Liver (tissue), 7 donors: ENCODE measurements at regions not wholly inside any gene's neighbourhood (a gene's known extent, or its start where the extent isn't known, plus 50 kb on each side); places are given as distances from the start of the nearest gene placed in this dataset.

Source experiments
- DNase-seq: peaks from one replicate; pipeline ENCODE4 v3.0.0-alpha.2; 2017; ENCODE audit warnings: low spot score
- H3K27ac ChIP-seq, 2 donors: one replicate each; pipeline ENCODE4 v1.7.0; 2013; ENCODE audit warnings: inconsistent platforms in 2 of 2, low read length in 2 of 2, control low read depth in 1 of 2, low read depth in 1 of 2, mild to moderate bottlenecking in 1 of 2
- H3K27me3 ChIP-seq, 4 donors: one replicate each; pipeline versions ENCODE4 v1.6.1 to v1.7.0; 2013; ENCODE audit warnings: low read length in 3 of 4, inconsistent platforms in 1 of 4, mild to moderate bottlenecking in 1 of 4, moderate library complexity in 1 of 4; ENCODE audit not compliant: control insufficient read depth in 4 of 4, insufficient read depth in 4 of 4
- H3K36me3 ChIP-seq, 4 donors: one replicate each; pipeline versions ENCODE4 v1.6.1 to v1.7.0; 2013; ENCODE audit warnings: low read length in 3 of 4, mild to moderate bottlenecking in 3 of 4, low read depth in 1 of 4, moderate library complexity in 1 of 4; ENCODE audit not compliant: control insufficient read depth in 4 of 4, insufficient read depth in 3 of 4
- H3K4me1 ChIP-seq, 4 donors: one replicate each; pipeline versions ENCODE4 v1.6.1 to v1.7.0; 2013; ENCODE audit warnings: low read length in 3 of 4, mild to moderate bottlenecking in 3 of 4, moderate library complexity in 1 of 4; ENCODE audit not compliant: control insufficient read depth in 4 of 4, insufficient read depth in 4 of 4
- H3K4me3 ChIP-seq, 3 donors: one replicate each; pipeline versions ENCODE4 v1.6.1 to v1.7.0; 2013; ENCODE audit warnings: low read length in 3 of 3, control low read depth in 1 of 3, low read depth in 1 of 3, mild to moderate bottlenecking in 1 of 3
- H3K9ac ChIP-seq, 2 donors: one replicate each; pipeline ENCODE4 v1.7.0; 2013; ENCODE audit warnings: low read length in 2 of 2, mild to moderate bottlenecking in 2 of 2, moderate library complexity in 2 of 2, control low read depth in 1 of 2, low read depth in 1 of 2
- H3K9me3 ChIP-seq, 4 donors: one replicate each; pipeline versions ENCODE4 v1.6.1 to v1.7.0; 2013; ENCODE audit warnings: low read length in 3 of 4; ENCODE audit not compliant: control insufficient read depth in 4 of 4
- ATF3 ChIP-seq: IDR thresholded peaks from 2 replicates; pipeline ENCODE4 v1.6.1; 2016; ENCODE audit warnings: antibody characterized with exemption
- EGR1 ChIP-seq, 2 donors: IDR thresholded peaks; 2 replicates each; pipeline ENCODE4 v1.6.1; 2016 to 2018; ENCODE audit warnings: antibody characterized with exemption in 2 of 2, low read depth in 2 of 2
- FOXA1 ChIP-seq: IDR thresholded peaks from 2 replicates; pipeline ENCODE4 v1.6.1; 2016; ENCODE audit warnings: antibody characterized with exemption
- FOXA2 ChIP-seq: IDR thresholded peaks from 2 replicates; pipeline ENCODE4 v1.6.1; 2016; ENCODE audit warnings: antibody characterized with exemption
- GABPA ChIP-seq, 2 donors: IDR thresholded peaks in 1 of 2; conservative IDR thresholded peaks in 1 of 2; 2 replicates each; pipeline ENCODE4 v1.6.1; 2016; ENCODE audit warnings: antibody characterized with exemption in 2 of 2, mild to moderate bottlenecking in 1 of 2, moderate library complexity in 1 of 2
- HNF4A ChIP-seq, 2 donors: conservative IDR thresholded peaks; 2 replicates each; pipeline ENCODE4 v1.6.1; 2016; ENCODE audit warnings: antibody characterized with exemption in 2 of 2, mild to moderate bottlenecking in 2 of 2
- HNF4G ChIP-seq: IDR thresholded peaks from 2 replicates; pipeline ENCODE4 v1.6.1; 2016; ENCODE audit warnings: antibody characterized with exemption
- JUND ChIP-seq, 2 donors: IDR thresholded peaks; 2 replicates each; pipeline ENCODE4 v1.6.1; 2016; ENCODE audit warnings: antibody characterized with exemption in 2 of 2
- MAX ChIP-seq: IDR thresholded peaks from 2 replicates; pipeline ENCODE4 v1.6.1; 2016; ENCODE audit warnings: antibody characterized with exemption
- RAD21 ChIP-seq, 2 donors: IDR thresholded peaks; 2 replicates each; pipeline ENCODE4 v1.6.1; 2016; ENCODE audit warnings: antibody characterized with exemption in 2 of 2, mild to moderate bottlenecking in 2 of 2
- REST ChIP-seq: IDR thresholded peaks from 2 replicates; pipeline ENCODE4 v1.6.1; 2016; ENCODE audit warnings: antibody characterized with exemption, mild to moderate bottlenecking
- RXRA ChIP-seq, 2 donors: IDR thresholded peaks; 2 replicates each; pipeline ENCODE4 v1.6.1; 2017 to 2018; ENCODE audit warnings: antibody characterized with exemption in 2 of 2, mild to moderate bottlenecking in 1 of 2
- SP1 ChIP-seq: IDR thresholded peaks from 2 replicates; pipeline ENCODE4 v1.6.1; 2018; ENCODE audit warnings: antibody characterized with exemption, mild to moderate bottlenecking
- TAF1 ChIP-seq: conservative IDR thresholded peaks from 2 replicates; pipeline ENCODE4 v1.6.1; 2016; ENCODE audit warnings: antibody characterized with exemption, mild to moderate bottlenecking
- ZBTB33 ChIP-seq: IDR thresholded peaks from 2 replicates; pipeline ENCODE4 v1.6.1; 2016; ENCODE audit warnings: antibody characterized with exemption
- WGBS: extraction: QIAGEN DNeasy Blood & Tissue Kit; methylation state at CpG from one replicate; pipeline ENCODE4 v1.1.7; 2013; 5-methylcytosine and 5-hydroxymethylcytosine counted together
- donor health status: healthy.
- donor health status: healthy.
- donor health status: healthy.
- donor health status: healthy.

- Histone ChIP-seq H3K4me3 (no peak overlapping the region), H3K27ac (no peak overlapping the region), H3K4me1 (no peaks in the 10 kb centered on the region), H3K9ac (no peak overlapping the region), H3K36me3 (no peaks in the 10 kb centered on the region), H3K27me3 (peaks cover 0 to 6% (median 1%) of the 10 kb centered on the region in 4 donors), H3K9me3 (peaks cover 0 to 7% (median 0%) of the 10 kb centered on the region in 4 donors)
- no peak for DNase-seq
- 80% methylated on average over 5 of the region's 5 CpGs for WGBS
- TF ChIP-seq TAF1 (no peak), FOXA1 (no peak), SP1 (no peak), GABPA (IDR thresholded peaks at IDR 0.05 in 1 of 2, conservative IDR thresholded peaks at IDR 0.05 in 1 of 2) (no peak), EGR1 (IDR thresholded peaks at IDR 0.05; ENCODE audit: low read depth in 2 of 2) (no peak), RXRA (IDR thresholded peaks at IDR 0.05) (no peak), ZBTB33 (no peak), HNF4G (no peak), JUND (IDR thresholded peaks at IDR 0.05) (no peak), ATF3 (no peak), FOXA2 (no peak)
Observed at GRCh38 chr14:28001002-28001401, 765.6 kb upstream of the FOXG1 start.

- TF ChIP-seq RAD21 (IDR thresholded peaks at IDR 0.05): no peak
- TF ChIP-seq SP1: no peak
- no peak for TF ChIP-seq FOXA2
- no peak for TF ChIP-seq EGR1 (IDR thresholded peaks at IDR 0.05; ENCODE audit: low read depth in 2 of 2)
- no peak for TF ChIP-seq HNF4A (conservative IDR thresholded peaks at IDR 0.05)
- TF ChIP-seq HNF4G: no peak
- no peak for TF ChIP-seq ATF3
- TF ChIP-seq JUND (IDR thresholded peaks at IDR 0.05): no peak
- TF ChIP-seq MAX: no peak
- no peak for TF ChIP-seq GABPA (IDR thresholded peaks at IDR 0.05 in 1 of 2, conservative IDR thresholded peaks at IDR 0.05 in 1 of 2)
- no peak for TF ChIP-seq TAF1
- no peak for TF ChIP-seq REST
- TF ChIP-seq RXRA (IDR thresholded peaks at IDR 0.05): no peak
- no peak for TF ChIP-seq ZBTB33
- no peaks in the 10 kb centered on the region for H3K9me3 ChIP-seq
- no peaks in the 10 kb centered on the region for H3K36me3 ChIP-seq
- 71% methylated on average over 6 of the region's 6 CpGs for WGBS
- H3K4me1 ChIP-seq: no peaks in the 10 kb centered on the region
- no peaks in the 10 kb centered on the region for H3K27me3 ChIP-seq
- DNase-seq: no peak
- no peak overlapping the region for H3K9ac ChIP-seq
- no peak overlapping the region for H3K27ac ChIP-seq
- no peak overlapping the region for H3K4me3 ChIP-seq
Observed at GRCh38 chr14:28012629-28013415, 753.8 kb upstream of the FOXG1 start.
